ENCODE measurements at regions not wholly inside any gene's neighbourhood (a gene's known extent, or its start where the extent isn't known, plus 50 kb on each side); places are given as distances from the start of the nearest gene placed in this dataset.

GRCh38 chr22:22771696-22772377 is 115.8 kb upstream of the IGLL5 start:
- TF ChIP-seq CTCF (IDR thresholded peaks at IDR 0.05; ENCODE audit: poor library complexity) (no peak), EZH2phosphoT487 (IDR thresholded peaks at IDR 0.05; ENCODE audit: low read depth, severe bottlenecking, unreplicated experiment) (no peak)

Data from hepatocyte (in vitro differentiated cells).